OCI-LY1 (cell line): ENCODE measurements at regions not wholly inside any gene's neighbourhood (a gene's known extent, or its start where the extent isn't known, plus 50 kb on each side); places are given as distances from the start of the nearest gene placed in this dataset.

Experiments
- EZH2 ChIP-seq: fragments of 200-600 bp; sonication (generic), shearing (Covaris generic); IDR thresholded peaks from 2 replicates; pipeline ENCODE4 v1.8.0; 2017; ENCODE audit warnings: borderline replicate concordance, mixed run types, mild to moderate bottlenecking, antibody characterized with exemption, low read length, moderate library complexity, mixed read lengths
- TF ChIP-seq, protein P1 (sequence below): fragments of 200-600 bp; sonication (generic), shearing (Covaris generic); IDR thresholded peaks from 2 replicates; pipeline ENCODE4 v1.5.1; 2017; ENCODE audit warnings: mild to moderate bottlenecking, antibody characterized with exemption, low read length, moderate library complexity, mixed read lengths

DNA sequence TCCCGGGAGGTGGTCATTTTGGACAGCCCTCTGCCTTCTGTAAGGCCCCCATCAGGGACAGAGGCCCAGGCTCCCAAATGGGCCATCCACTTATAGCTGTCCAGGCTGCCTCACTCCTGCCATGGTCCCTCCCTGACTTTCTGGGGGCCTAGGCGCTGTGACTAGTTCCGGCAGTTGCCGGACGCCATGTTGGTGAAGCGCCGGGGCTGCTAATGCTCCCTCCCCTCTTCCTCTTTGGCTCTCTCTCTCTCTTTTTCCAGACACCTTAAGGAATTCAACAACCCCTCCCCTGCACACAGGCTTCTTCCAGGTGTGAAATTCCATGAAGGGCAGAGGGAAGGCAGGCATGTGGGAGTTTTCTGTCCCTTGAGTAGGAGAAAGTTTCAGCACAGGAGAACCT is 445.6 kb downstream of the SOX6 start:
- TF ChIP-seq, protein P1, sequence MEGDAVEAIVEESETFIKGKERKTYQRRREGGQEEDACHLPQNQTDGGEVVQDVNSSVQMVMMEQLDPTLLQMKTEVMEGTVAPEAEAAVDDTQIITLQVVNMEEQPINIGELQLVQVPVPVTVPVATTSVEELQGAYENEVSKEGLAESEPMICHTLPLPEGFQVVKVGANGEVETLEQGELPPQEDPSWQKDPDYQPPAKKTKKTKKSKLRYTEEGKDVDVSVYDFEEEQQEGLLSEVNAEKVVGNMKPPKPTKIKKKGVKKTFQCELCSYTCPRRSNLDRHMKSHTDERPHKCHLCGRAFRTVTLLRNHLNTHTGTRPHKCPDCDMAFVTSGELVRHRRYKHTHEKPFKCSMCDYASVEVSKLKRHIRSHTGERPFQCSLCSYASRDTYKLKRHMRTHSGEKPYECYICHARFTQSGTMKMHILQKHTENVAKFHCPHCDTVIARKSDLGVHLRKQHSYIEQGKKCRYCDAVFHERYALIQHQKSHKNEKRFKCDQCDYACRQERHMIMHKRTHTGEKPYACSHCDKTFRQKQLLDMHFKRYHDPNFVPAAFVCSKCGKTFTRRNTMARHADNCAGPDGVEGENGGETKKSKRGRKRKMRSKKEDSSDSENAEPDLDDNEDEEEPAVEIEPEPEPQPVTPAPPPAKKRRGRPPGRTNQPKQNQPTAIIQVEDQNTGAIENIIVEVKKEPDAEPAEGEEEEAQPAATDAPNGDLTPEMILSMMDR: no peak
- TF ChIP-seq EZH2: no peak
